SU-DHL-6 (cell line): ENCODE measurements at regions not wholly inside any gene's neighbourhood (a gene's known extent, or its start where the extent isn't known, plus 50 kb on each side); places are given as distances from the start of the nearest gene placed in this dataset.
"Not testable (repeated sequence)": the region's sequence is repeated elsewhere in the genome, so short reads cannot be mapped to it uniquely, and the experiment has no call there.

ENCODE experiments used
- H2AFZ ChIP-seq: fragments of 200-600 bp; sonication (generic); 2 replicates; pipeline ENCODE4 v1.6.1; 2014; ENCODE audit warnings: low read depth, mild to moderate bottlenecking, moderate library complexity, mixed read lengths, antibody characterized with exemption, low read length; ENCODE audit not compliant: severe bottlenecking
- H3F3A ChIP-seq: fragments of 200-600 bp; shearing (Covaris generic); 2 replicates; pipeline ENCODE4 v1.6.0; 2016; ENCODE audit warnings: antibody characterized with exemption, mild to moderate bottlenecking; ENCODE audit not compliant: insufficient read depth
- H3K27ac ChIP-seq: fragments of 200-600 bp; sonication (generic); 2 replicates; pipeline ENCODE4 v1.5.1; 2016; ENCODE audit warnings: low read depth, mild to moderate bottlenecking, low read length, moderate library complexity, mixed read lengths
- H3K27me3 ChIP-seq: fragments of 200-600 bp; sonication (generic), shearing (Covaris generic); 2 replicates; pipeline ENCODE4 v1.6.0; 2014; ENCODE audit warnings: mild to moderate bottlenecking, low read length
- H3K36me3 ChIP-seq: fragments of 200-600 bp; sonication (generic); 2 replicates; pipeline ENCODE4 v1.6.1; 2014; ENCODE audit warnings: mild to moderate bottlenecking, low read length, mixed read lengths
- H3K4me2 ChIP-seq: fragments of 300-600, 200-600 bp; shearing (Covaris generic), sonication (generic); 2 replicates; pipeline ENCODE4 v1.6.0; 2014; ENCODE audit warnings: low read length, low read depth, mild to moderate bottlenecking; ENCODE audit not compliant: poor library complexity, severe bottlenecking
- H3K4me3 ChIP-seq: fragments of 200-600 bp; sonication (generic); 2 replicates; pipeline ENCODE4 v1.5.1; 2014; ENCODE audit warnings: antibody characterized with exemption, low read length, mild to moderate bottlenecking, mixed read lengths; ENCODE audit not compliant: insufficient read depth, poor library complexity, severe bottlenecking
- H3K79me2 ChIP-seq: fragments of 200-600 bp; sonication (generic); 2 replicates; pipeline ENCODE4 v1.6.1; 2014; ENCODE audit warnings: mild to moderate bottlenecking, low read length, moderate library complexity; ENCODE audit not compliant: insufficient read depth
- H3K9ac ChIP-seq: fragments of 200-600 bp; sonication (generic); 2 replicates; pipeline ENCODE4 v1.7.0; 2014; ENCODE audit warnings: mild to moderate bottlenecking, low read length
- H3K9me2 ChIP-seq: fragments of 200-600 bp; sonication (generic); replicated peaks from 2 replicates; pipeline ENCODE4 v1.6.1; 2014; ENCODE audit warnings: low read length; ENCODE audit not compliant: insufficient read depth
- H3K9me3 ChIP-seq: fragments of 200-600 bp; sonication (generic); 2 replicates; pipeline ENCODE4 v1.6.1; 2014; ENCODE audit warnings: low read length, mixed read lengths; ENCODE audit not compliant: insufficient read depth
- H4K20me1 ChIP-seq: fragments of 200-600 bp; sonication (generic); 2 replicates; pipeline ENCODE4 v1.6.1; 2014; ENCODE audit warnings: low read depth, mild to moderate bottlenecking, antibody characterized with exemption, low read length, moderate library complexity, mixed read lengths
- EZH2phosphoT487 ChIP-seq: fragments of 200-600 bp; sonication (generic), shearing (Covaris generic); conservative IDR thresholded peaks from 2 replicates; pipeline ENCODE4 v1.6.1; 2018; ENCODE audit warnings: mild to moderate bottlenecking, antibody characterized with exemption, low read length, moderate library complexity, mixed read lengths
- TF ChIP-seq, protein P1 (sequence below): fragments of 200-600 bp; sonication (generic); IDR thresholded peaks from one replicate; pipeline ENCODE4 v1.5.1; 2017; ENCODE audit warnings: antibody characterized with exemption, mild to moderate bottlenecking, low read length, moderate library complexity; ENCODE audit not compliant: insufficient read depth, poor library complexity, severe bottlenecking

DNA sequence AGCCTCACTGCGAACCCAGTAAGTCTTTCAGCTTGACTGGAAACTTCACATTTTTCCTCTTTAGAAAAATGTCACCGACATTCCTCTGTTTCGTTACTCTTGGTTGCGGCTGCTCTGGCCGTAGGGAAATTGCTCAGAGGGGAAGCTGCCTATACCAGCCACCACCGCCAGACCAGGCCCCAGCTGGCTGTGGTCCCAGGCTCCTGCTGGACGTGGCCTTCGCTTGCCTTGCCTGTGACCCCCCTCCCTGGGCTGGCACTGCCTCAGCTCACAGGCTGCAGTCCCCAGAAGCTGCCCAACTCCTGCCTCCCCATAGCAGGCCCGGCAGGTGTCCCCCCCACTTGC lies 197.8 kb downstream of the MN1 start:
- Histone ChIP-seq H3K27ac (no peak overlapping the region), H3K36me3 (no peaks in the 10 kb centered on the region), H3K27me3 (no peaks in the 10 kb centered on the region), H3K9me3 (no peaks in the 10 kb centered on the region), H3K9ac (no peak overlapping the region), H2AFZ (no peak overlapping the region), H3F3A (no peaks in the 10 kb centered on the region), H3K4me2 (no peak overlapping the region), H4K20me1 (no peaks in the 10 kb centered on the region), H3K4me3 (no peak overlapping the region), H3K9me2 (no peaks in the 10 kb centered on the region), H3K79me2 (no peaks in the 10 kb centered on the region)
- no peak for TF ChIP-seq EZH2phosphoT487
- TF ChIP-seq, protein P1, sequence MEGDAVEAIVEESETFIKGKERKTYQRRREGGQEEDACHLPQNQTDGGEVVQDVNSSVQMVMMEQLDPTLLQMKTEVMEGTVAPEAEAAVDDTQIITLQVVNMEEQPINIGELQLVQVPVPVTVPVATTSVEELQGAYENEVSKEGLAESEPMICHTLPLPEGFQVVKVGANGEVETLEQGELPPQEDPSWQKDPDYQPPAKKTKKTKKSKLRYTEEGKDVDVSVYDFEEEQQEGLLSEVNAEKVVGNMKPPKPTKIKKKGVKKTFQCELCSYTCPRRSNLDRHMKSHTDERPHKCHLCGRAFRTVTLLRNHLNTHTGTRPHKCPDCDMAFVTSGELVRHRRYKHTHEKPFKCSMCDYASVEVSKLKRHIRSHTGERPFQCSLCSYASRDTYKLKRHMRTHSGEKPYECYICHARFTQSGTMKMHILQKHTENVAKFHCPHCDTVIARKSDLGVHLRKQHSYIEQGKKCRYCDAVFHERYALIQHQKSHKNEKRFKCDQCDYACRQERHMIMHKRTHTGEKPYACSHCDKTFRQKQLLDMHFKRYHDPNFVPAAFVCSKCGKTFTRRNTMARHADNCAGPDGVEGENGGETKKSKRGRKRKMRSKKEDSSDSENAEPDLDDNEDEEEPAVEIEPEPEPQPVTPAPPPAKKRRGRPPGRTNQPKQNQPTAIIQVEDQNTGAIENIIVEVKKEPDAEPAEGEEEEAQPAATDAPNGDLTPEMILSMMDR, result no peak

DNA sequence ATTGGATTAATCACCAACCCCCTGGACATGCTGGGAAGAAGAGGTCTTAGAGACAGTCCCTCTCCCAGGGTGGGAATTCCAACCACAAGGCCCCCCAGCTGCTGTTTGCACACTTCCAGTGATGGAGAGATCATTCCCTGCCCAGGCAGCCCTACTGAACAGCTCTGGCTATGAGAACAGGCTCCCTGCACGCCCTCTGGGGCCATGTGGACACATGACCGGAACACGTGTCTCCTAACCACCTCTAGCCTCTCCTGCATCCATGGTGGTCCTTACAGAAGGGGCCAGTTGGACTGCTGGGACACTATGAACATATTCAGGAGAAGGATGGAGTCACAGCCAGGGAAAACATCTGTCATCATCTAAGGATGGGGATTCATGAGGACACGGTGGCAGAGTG lies 196.2 kb downstream of the MN1 start:
- TF ChIP-seq, protein P1, result no peak
- TF ChIP-seq EZH2phosphoT487, result no peak
- no peaks in the 10 kb centered on the region for H3K9me3 ChIP-seq
- no peak overlapping the region for H3K27ac ChIP-seq
- H3K4me2 ChIP-seq, result no peak overlapping the region
- no peaks in the 10 kb centered on the region for H3K36me3 ChIP-seq
- no peaks in the 10 kb centered on the region for H3K79me2 ChIP-seq
- H2AFZ ChIP-seq, result no peak overlapping the region
- H3K27me3 ChIP-seq, result no peaks in the 10 kb centered on the region
- no peaks in the 10 kb centered on the region for H3F3A ChIP-seq
- H3K9ac ChIP-seq, result no peak overlapping the region
- no peak overlapping the region for H3K4me3 ChIP-seq
- H4K20me1 ChIP-seq, result no peaks in the 10 kb centered on the region
- no peaks in the 10 kb centered on the region for H3K9me2 ChIP-seq

- not testable (repeated sequence) for H3K27me3 ChIP-seq, H3K9me3 ChIP-seq, H3F3A ChIP-seq, H2AFZ ChIP-seq, H4K20me1 ChIP-seq, H3K79me2 ChIP-seq, H3K9ac ChIP-seq, H3K36me3 ChIP-seq, H3K4me2 ChIP-seq, H3K27ac ChIP-seq, H3K4me3 ChIP-seq, H3K9me2 ChIP-seq
Measured at GRCh38 chr22:27607750-27608149, 193.8 kb downstream of the MN1 start.

- no peak overlapping the region for H2AFZ ChIP-seq
- TF ChIP-seq, protein P1, result no peak
- no peak for TF ChIP-seq EZH2phosphoT487
- no peak overlapping the region for H3K27ac ChIP-seq
Measured at GRCh38 chr22:27609451-27609888, 192.1 kb downstream of the MN1 start.

GRCh38 chr22:27610164-27610563 lies 191.4 kb downstream of the MN1 start:
- not testable (repeated sequence) for H3K36me3 ChIP-seq, H2AFZ ChIP-seq, H3K4me3 ChIP-seq, H3K79me2 ChIP-seq, H3K9ac ChIP-seq, H3K27ac ChIP-seq, H4K20me1 ChIP-seq, H3K9me2 ChIP-seq, H3K4me2 ChIP-seq, H3F3A ChIP-seq, H3K9me3 ChIP-seq, H3K27me3 ChIP-seq

More at GRCh38 chr22:27609451-27609888, 192.1 kb downstream of the MN1 start:
- Histone ChIP-seq H3K79me2 (no peaks in the 10 kb centered on the region), H3K9ac (no peak overlapping the region), H3K9me2 (no peaks in the 10 kb centered on the region), H4K20me1 (no peaks in the 10 kb centered on the region), H3K27me3 (no peaks in the 10 kb centered on the region), H3K9me3 (no peaks in the 10 kb centered on the region), H3K4me2 (no peak overlapping the region), H3K4me3 (no peak overlapping the region), H3F3A (no peaks in the 10 kb centered on the region), H3K36me3 (no peaks in the 10 kb centered on the region)
